A673 (cell line): ENCODE measurements at regions not wholly inside any gene's neighbourhood (a gene's known extent, or its start where the extent isn't known, plus 50 kb on each side); places are given as distances from the start of the nearest gene placed in this dataset.

Experiments used
- BruUV-seq: library from RNA; stranded (reverse); fragments of 400-500 nt; replicated peaks from 2 replicates; lab custom pipeline; 2021; lab: Mats Ljungman, UMichigan
- CTCF ChIA-PET: fragments of 300-600 bp; sonication (Branson Sonifier 250); formaldehyde crosslinking; loops from one replicate; lab custom pipeline; 2022; ENCODE audit warnings: antibody characterized with exemption; lab: Charles Lee
- POLR2A ChIA-PET: fragments of 300-600 bp; sonication (Branson Sonifier 250); formaldehyde crosslinking; loops from one replicate; lab custom pipeline; 2022; ENCODE audit warnings: antibody characterized with exemption; ENCODE audit not compliant: low non-redundant PET; lab: Charles Lee
- DNase-seq: peaks from one replicate; pipeline ENCODE4 v3.0.0-alpha.2; 2015; ENCODE audit warnings: low spot score
- H3K27ac ChIP-seq: fragments of 200-600 bp; sonication (generic); 2 replicates; pipeline ENCODE4 v1.5.1; 2016; ENCODE audit warnings: mixed run types, low read depth, mild to moderate bottlenecking, mixed read lengths, antibody characterized with exemption, low read length; ENCODE audit not compliant: poor library complexity, severe bottlenecking
- H3K27me3 ChIP-seq: fragments of 200-600 bp; sonication (generic); replicated peaks from 2 replicates; pipeline ENCODE4 v1.6.1; 2017; ENCODE audit warnings: mixed run types, low read depth, mild to moderate bottlenecking, mixed read lengths, antibody characterized with exemption, low read length; ENCODE audit not compliant: insufficient read depth, poor library complexity
- H3K36me3 ChIP-seq: fragments of 200-600 bp; sonication (generic); 2 replicates; pipeline ENCODE4 v1.6.1; 2016; ENCODE audit warnings: mixed run types, mild to moderate bottlenecking, mixed read lengths, antibody characterized with exemption, low read length; ENCODE audit not compliant: insufficient read depth, poor library complexity, severe bottlenecking
- H3K4me1 ChIP-seq: fragments of 200-600 bp; sonication (generic); 2 replicates; pipeline ENCODE4 v1.6.1; 2017; ENCODE audit warnings: mixed run types, mild to moderate bottlenecking, mixed read lengths, antibody characterized with exemption, low read length; ENCODE audit not compliant: insufficient read depth, poor library complexity, severe bottlenecking
- H3K4me3 ChIP-seq: fragments of 200-600 bp; sonication (generic); 2 replicates; pipeline ENCODE4 v1.5.1; 2016; ENCODE audit warnings: low read depth, mixed run types, mild to moderate bottlenecking, mixed read lengths, low read length; ENCODE audit not compliant: poor library complexity, severe bottlenecking
- H3K9me3 ChIP-seq: fragments of 200-600 bp; sonication (generic); 2 replicates; pipeline ENCODE4 v1.6.1; 2016; ENCODE audit warnings: mixed run types, low read depth, mild to moderate bottlenecking, mixed read lengths, antibody characterized with exemption, low read length; ENCODE audit not compliant: poor library complexity, severe bottlenecking
- CTCF ChIP-seq: fragments of 300-800, 200-600 bp; sonication (generic); conservative IDR thresholded peaks from 2 replicates; pipeline ENCODE4 v1.5.1; 2017; ENCODE audit warnings: low read depth, mild to moderate bottlenecking, antibody characterized with exemption, low read length, moderate library complexity, mixed read lengths
- EZH2 ChIP-seq: fragments of 200-600 bp; sonication (generic); IDR thresholded peaks from 2 replicates; pipeline ENCODE4 v1.6.1; 2017; ENCODE audit warnings: borderline replicate concordance, low read depth, mild to moderate bottlenecking, mixed read lengths, antibody characterized with exemption, low read length; ENCODE audit not compliant: poor library complexity, severe bottlenecking
- intact Hi-C: fragments of 100-400 bp; cut with micrococcal nuclease; formaldehyde crosslinking; loops from one replicate; pipeline ENCODE4 v1.10.0; 2022; ENCODE audit not compliant: unreplicated experiment

GRCh38 chr2:75870651-75871137, 160.0 kb upstream of the GCFC2 start:
- no peak overlapping the region for H3K27ac ChIP-seq
- DNase-seq: no peak
- no peaks in the 10 kb centered on the region for H3K9me3 ChIP-seq
- no peaks in the 10 kb centered on the region for H3K36me3 ChIP-seq
- ChIA-PET CTCF (no interaction called here), POLR2A (no interaction called here)
- TF ChIP-seq EZH2 (no peak), CTCF (no peak)
- H3K4me3 ChIP-seq: no peak overlapping the region
- H3K27me3 ChIP-seq: no peaks in the 10 kb centered on the region
- no peaks in the 10 kb centered on the region for H3K4me1 ChIP-seq
- intact Hi-C loops: no loop called here
- BruUV-seq: no TSS peak

- Histone ChIP-seq H3K9me3 (no peaks in the 10 kb centered on the region), H3K36me3 (no peaks in the 10 kb centered on the region), H3K27me3 (no peaks in the 10 kb centered on the region), H3K4me1 (no peaks in the 10 kb centered on the region), H3K4me3 (no peak overlapping the region), H3K27ac (no peak overlapping the region)
- ChIA-PET CTCF (no interaction called here), POLR2A (no interaction called here)
- intact Hi-C loops: no loop called here
- no peak for TF ChIP-seq CTCF
- BruUV-seq: no TSS peak
- DNase-seq: no peak
Observed at GRCh38 chr2:75870133-75870532, 159.4 kb upstream of the GCFC2 start.

- ChIA-PET POLR2A (no interaction called here), CTCF (no interaction called here)
- no TSS peak for BruUV-seq
- no peak for DNase-seq
- Histone ChIP-seq H3K9me3 (no peaks in the 10 kb centered on the region), H3K36me3 (no peaks in the 10 kb centered on the region), H3K4me1 (no peaks in the 10 kb centered on the region), H3K4me3 (no peak overlapping the region), H3K27ac (no peak overlapping the region), H3K27me3 (no peaks in the 10 kb centered on the region)
- intact Hi-C loops: no loop called here
- TF ChIP-seq EZH2 (no peak), CTCF (no peak)
Observed at GRCh38 chr2:75865702-75866101, 155.0 kb upstream of the GCFC2 start.
